ENCODE measurements at regions not wholly inside any gene's neighbourhood (a gene's known extent, or its start where the extent isn't known, plus 50 kb on each side); places are given as distances from the start of the nearest gene placed in this dataset.

- H3K27ac ChIP-seq = no peak overlapping the region
- H3K9ac ChIP-seq = no peak overlapping the region
- H4K20me1 ChIP-seq = no peaks in the 10 kb centered on the region
- H3K27me3 ChIP-seq = no peaks in the 10 kb centered on the region
- no peak for TF ChIP-seq Cebpa-rat (IDR thresholded peaks at IDR 0.05)
- H3K9me3 ChIP-seq (replicated peaks in 1 of 11) = no peaks in the 10 kb centered on the region
- H3K4me2 ChIP-seq = peak overlapping the region in 3 of 11 experiments; percentile 11 to 15 (median 12); a peak in 2 of 22 replicates
- no peak overlapping the region for H3K4me3 ChIP-seq
- H3K36me3 ChIP-seq = no peaks in the 10 kb centered on the region
- peaks cover 11 to 23% (median 15%) of the 10 kb centered on the region in 10 experiments; a peak in 19 of 20 replicates for H3K4me1 ChIP-seq
Measured at GRCh38 chr10:31605426-31605825, 286.4 kb downstream of the ZEB1 start.

- no peak for TF ChIP-seq Cebpa-rat (IDR thresholded peaks at IDR 0.05)
- Histone ChIP-seq H3K4me3 (no peak overlapping the region), H3K9ac (no peak overlapping the region), H3K27me3 (no peaks in the 10 kb centered on the region), H3K27ac (no peak overlapping the region), H3K9me3 (replicated peaks in 1 of 11) (no peaks in the 10 kb centered on the region), H3K36me3 (no peaks in the 10 kb centered on the region), H4K20me1 (no peaks in the 10 kb centered on the region), H3K4me2 (peak overlapping the region; percentile 74 to 91 (median 85); a peak in 14 of 22 replicates), H3K4me1 (peaks cover 11 to 23% (median 18%) of the 10 kb centered on the region in 10 experiments; a peak in 19 of 20 replicates)
Measured at GRCh38 chr10:31604646-31605170, 285.7 kb downstream of the ZEB1 start.

GRCh38 chr10:31604096-31604495 lies 285.1 kb downstream of the ZEB1 start:
- H4K20me1 ChIP-seq = no peaks in the 10 kb centered on the region
- H3K36me3 ChIP-seq = no peaks in the 10 kb centered on the region
- H3K9ac ChIP-seq = peak overlapping the region in 10 of 11 experiments; percentile 65 to 80 (median 74); a peak in 14 of 22 replicates
- H3K27ac ChIP-seq = peak overlapping the region in 3 of 11 experiments; percentile 64 to 75 (median 72); a peak in 5 of 22 replicates
- H3K4me2 ChIP-seq = peak overlapping the region; percentile 74 to 91 (median 85)
- no peaks in the 10 kb centered on the region for H3K27me3 ChIP-seq
- TF ChIP-seq Cebpa-rat (IDR thresholded peaks at IDR 0.05) = no peak
- no peaks in the 10 kb centered on the region for H3K9me3 ChIP-seq (replicated peaks in 1 of 11)
- peak overlapping the region; percentile 65 to 87 (median 74) for H3K4me3 ChIP-seq
- peaks cover 11 to 23% (median 18%) of the 10 kb centered on the region in 10 experiments; a peak in 19 of 20 replicates for H3K4me1 ChIP-seq

GRCh38 chr10:31603235-31604087 lies 284.4 kb downstream of the ZEB1 start:
- Histone ChIP-seq H3K27ac (peak overlapping the region; percentile 15 to 75 (median 54); a peak in 19 of 22 replicates), H3K4me1 (peaks cover 11 to 23% (median 18%) of the 10 kb centered on the region in 10 experiments; a peak in 19 of 20 replicates), H3K9me3 (replicated peaks in 1 of 11) (no peaks in the 10 kb centered on the region), H3K4me3 (peak overlapping the region; percentile 65 to 87 (median 74)), H3K9ac (peak overlapping the region; percentile 65 to 80 (median 75)), H3K36me3 (no peaks in the 10 kb centered on the region), H3K27me3 (no peaks in the 10 kb centered on the region), H3K4me2 (peak overlapping the region; percentile 74 to 91 (median 85)), H4K20me1 (no peaks in the 10 kb centered on the region)
- no peak for TF ChIP-seq Cebpa-rat (IDR thresholded peaks at IDR 0.05)

GRCh38 chr10:31602541-31603234 lies 283.7 kb downstream of the ZEB1 start:
- peak overlapping the region; percentile 65 to 80 (median 75) for H3K9ac ChIP-seq
- no peaks in the 10 kb centered on the region for H3K36me3 ChIP-seq
- H3K4me3 ChIP-seq = peak overlapping the region; percentile 65 to 87 (median 74)
- no peaks in the 10 kb centered on the region for H3K9me3 ChIP-seq (replicated peaks in 1 of 11)
- H3K4me2 ChIP-seq = peak overlapping the region; percentile 74 to 91 (median 85)
- H4K20me1 ChIP-seq = no peaks in the 10 kb centered on the region
- H3K27me3 ChIP-seq = no peaks in the 10 kb centered on the region
- peaks cover 11 to 23% (median 18%) of the 10 kb centered on the region in 10 experiments; a peak in 19 of 20 replicates for H3K4me1 ChIP-seq
- peak overlapping the region; percentile 15 to 75 (median 54); a peak in 19 of 22 replicates for H3K27ac ChIP-seq
- no peak for TF ChIP-seq Cebpa-rat (IDR thresholded peaks at IDR 0.05)

GRCh38 chr10:31601136-31601535 lies 282.1 kb downstream of the ZEB1 start:
- Histone ChIP-seq H3K27ac (no peak overlapping the region), H3K36me3 (no peaks in the 10 kb centered on the region), H3K4me3 (no peak overlapping the region), H3K4me2 (peak overlapping the region in 1 of 11 experiments; percentile 47; a peak in 1 of 22 replicates), H3K9ac (no peak overlapping the region), H4K20me1 (no peaks in the 10 kb centered on the region), H3K27me3 (no peaks in the 10 kb centered on the region), H3K9me3 (replicated peaks in 1 of 11) (no peaks in the 10 kb centered on the region), H3K4me1 (peaks cover 11 to 23% (median 18%) of the 10 kb centered on the region in 10 experiments; a peak in 19 of 20 replicates)
- no peak for TF ChIP-seq Cebpa-rat (IDR thresholded peaks at IDR 0.05)

GRCh38 chr10:31599626-31600504 lies 280.8 kb downstream of the ZEB1 start:
- peaks cover 11 to 23% (median 16%) of the 10 kb centered on the region in 10 experiments; a peak in 19 of 20 replicates for H3K4me1 ChIP-seq
- no peaks in the 10 kb centered on the region for H4K20me1 ChIP-seq
- no peak overlapping the region for H3K4me3 ChIP-seq
- no peak for TF ChIP-seq Cebpa-rat (IDR thresholded peaks at IDR 0.05)
- no peaks in the 10 kb centered on the region for H3K9me3 ChIP-seq (replicated peaks in 1 of 11)
- no peaks in the 10 kb centered on the region for H3K36me3 ChIP-seq
- peak overlapping the region in 3 of 11 experiments; percentile 19 to 47 (median 32); a peak in 2 of 22 replicates for H3K4me2 ChIP-seq
- H3K27me3 ChIP-seq = no peaks in the 10 kb centered on the region
- H3K9ac ChIP-seq = no peak overlapping the region
- H3K27ac ChIP-seq = no peak overlapping the region

GRCh38 chr10:31596765-31597164 lies 277.7 kb downstream of the ZEB1 start:
- TF ChIP-seq Cebpa-rat (IDR thresholded peaks at IDR 0.05) = no peak
- Histone ChIP-seq H3K4me1 (peaks cover 0 to 14% (median 0%) of the 10 kb centered on the region in 10 experiments; a peak in 4 of 20 replicates), H3K4me3 (no peak overlapping the region), H3K27ac (no peak overlapping the region), H3K4me2 (no peak overlapping the region), H3K9ac (no peak overlapping the region), H3K36me3 (no peaks in the 10 kb centered on the region), H3K9me3 (replicated peaks in 1 of 11) (peaks cover 9 to 14% (median 11%) of the 10 kb centered on the region in 11 experiments; a peak in 20 of 22 replicates), H3K27me3 (no peaks in the 10 kb centered on the region), H4K20me1 (no peaks in the 10 kb centered on the region)
